ENCODE measurements at regions not wholly inside any gene's neighbourhood (a gene's known extent, or its start where the extent isn't known, plus 50 kb on each side); places are given as distances from the start of the nearest gene placed in this dataset.

DNA sequence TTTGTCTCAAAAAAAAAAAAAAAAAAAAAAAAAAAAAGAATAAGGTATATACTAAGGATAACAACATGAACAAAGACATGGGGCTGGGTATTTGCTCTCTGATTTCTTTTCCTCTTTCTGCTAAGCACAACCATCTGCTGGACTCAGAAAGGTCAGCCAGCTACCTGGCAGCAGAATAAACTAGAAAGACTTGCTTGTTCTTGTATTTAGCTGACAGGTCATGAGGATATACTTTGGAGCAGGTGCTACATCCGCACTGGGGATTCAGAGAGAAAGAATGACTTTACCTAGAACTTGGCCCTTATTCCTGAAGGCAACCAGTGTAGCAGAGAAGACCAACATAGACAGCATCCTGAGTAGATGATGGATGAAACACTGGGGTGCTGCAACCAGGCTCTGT is 550.5 kb downstream of the NTRK3 start:
- ChIA-PET POLR2A (ENCODE audit: low non-redundant PET) (no interaction called here), CTCF (no interaction called here)
- TF ChIP-seq EZH2 (IDR thresholded peaks at IDR 0.05; ENCODE audit: borderline replicate concordance, low read depth, low read length, poor library complexity, severe bottlenecking) = no peak
- no peak for TF ChIP-seq CTCF (conservative IDR thresholded peaks at IDR 0.05; ENCODE audit: low read depth, low read length)
- H3K9me3 ChIP-seq (ENCODE audit: low read depth, low read length, poor library complexity, severe bottlenecking) = no peaks in the 10 kb centered on the region
- H3K36me3 ChIP-seq (ENCODE audit: insufficient read depth, low read length, poor library complexity, severe bottlenecking) = no peaks in the 10 kb centered on the region
- no TSS peak for BruUV-seq (replicated peaks)
- no peak overlapping the region for H3K4me3 ChIP-seq (ENCODE audit: low read depth, low read length, poor library complexity, severe bottlenecking)
- DNase-seq (ENCODE audit: low spot score) = no peak
- no peaks in the 10 kb centered on the region for H3K4me1 ChIP-seq (ENCODE audit: insufficient read depth, low read length, poor library complexity, severe bottlenecking)
- H3K27ac ChIP-seq (ENCODE audit: low read depth, low read length, poor library complexity, severe bottlenecking) = no peak overlapping the region
- intact Hi-C loops (cut with micrococcal nuclease; ENCODE audit: unreplicated experiment) = no loop called here
- no peaks in the 10 kb centered on the region for H3K27me3 ChIP-seq (replicated peaks; ENCODE audit: insufficient read depth, low read depth, low read length, poor library complexity)

DNA sequence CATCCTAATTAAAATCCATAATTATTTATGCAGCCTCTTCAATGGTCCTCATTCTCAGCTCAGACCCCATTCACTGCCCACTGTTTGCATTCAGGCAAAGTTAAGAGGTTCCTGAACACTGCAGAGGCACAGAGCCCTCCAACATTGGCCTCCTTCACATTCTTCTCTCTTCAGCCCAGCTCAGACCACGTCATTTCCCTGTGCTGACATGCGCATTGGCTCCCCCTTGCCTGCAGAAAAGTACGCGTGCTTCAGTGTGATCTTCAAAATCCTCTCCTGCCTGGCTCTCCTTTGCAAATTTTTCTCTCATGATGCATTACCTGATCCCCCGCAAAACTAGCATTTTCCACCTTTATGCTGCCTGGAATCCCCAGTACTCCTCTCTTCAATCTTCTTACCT is 552.3 kb downstream of the NTRK3 start:
- Histone ChIP-seq H3K36me3 (ENCODE audit: insufficient read depth, low read length, poor library complexity, severe bottlenecking) (no peaks in the 10 kb centered on the region), H3K27ac (ENCODE audit: low read depth, low read length, poor library complexity, severe bottlenecking) (no peak overlapping the region), H3K9me3 (ENCODE audit: low read depth, low read length, poor library complexity, severe bottlenecking) (no peaks in the 10 kb centered on the region), H3K4me1 (ENCODE audit: insufficient read depth, low read length, poor library complexity, severe bottlenecking) (no peaks in the 10 kb centered on the region), H3K4me3 (ENCODE audit: low read depth, low read length, poor library complexity, severe bottlenecking) (no peak overlapping the region), H3K27me3 (replicated peaks; ENCODE audit: insufficient read depth, low read depth, low read length, poor library complexity) (no peaks in the 10 kb centered on the region)
- BruUV-seq (replicated peaks) = no TSS peak
- POLR2A ChIA-PET (ENCODE audit: low non-redundant PET) = no interaction called here
- TF ChIP-seq EZH2 (IDR thresholded peaks at IDR 0.05; ENCODE audit: borderline replicate concordance, low read depth, low read length, poor library complexity, severe bottlenecking) = no peak
- no peak for TF ChIP-seq CTCF (conservative IDR thresholded peaks at IDR 0.05; ENCODE audit: low read depth, low read length)
- CTCF ChIA-PET = no interaction called here
- intact Hi-C loops (cut with micrococcal nuclease; ENCODE audit: unreplicated experiment) = no loop called here
- no peak for DNase-seq (ENCODE audit: low spot score)

DNA sequence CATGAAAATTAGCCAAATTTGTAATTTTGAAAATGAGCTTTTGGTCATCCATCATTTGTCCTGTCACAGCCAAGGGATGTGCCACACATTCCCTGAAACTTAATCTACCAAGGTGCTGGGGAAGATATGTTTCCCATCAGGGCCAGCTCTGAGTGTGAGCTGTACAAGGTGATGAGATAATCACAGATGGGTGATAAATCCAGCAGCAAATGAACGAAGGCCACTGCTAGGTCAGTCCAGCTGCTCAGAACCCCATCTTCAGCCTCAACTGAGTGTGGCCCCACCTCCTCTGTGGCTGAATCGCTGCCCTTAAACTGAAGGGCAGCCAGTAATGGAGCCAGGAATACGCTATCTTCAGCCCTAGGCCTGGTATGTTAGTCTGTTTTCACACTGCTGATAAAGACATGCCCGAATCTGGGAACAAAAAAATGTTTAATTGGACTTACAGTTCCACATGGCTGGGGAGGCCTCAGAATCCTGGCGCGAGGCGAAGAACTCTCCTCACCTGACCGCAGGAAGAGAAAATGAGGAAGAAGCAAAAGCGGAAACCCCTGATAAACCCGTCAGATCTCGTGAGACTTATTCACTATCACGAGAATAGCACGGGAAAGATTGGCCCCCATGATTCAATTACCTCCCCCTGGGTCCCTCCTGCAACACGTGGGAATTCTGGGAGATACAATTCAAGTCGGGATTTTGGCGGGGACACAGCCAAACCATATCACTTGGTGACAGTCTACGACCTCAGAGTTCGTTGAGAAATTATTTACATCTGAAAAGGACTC is 553.0 kb downstream of the NTRK3 start:
- POLR2A ChIA-PET (ENCODE audit: low non-redundant PET) = no interaction called here
- H3K27ac ChIP-seq (ENCODE audit: low read depth, low read length, poor library complexity, severe bottlenecking) = no peak overlapping the region
- intact Hi-C loops (cut with micrococcal nuclease; ENCODE audit: unreplicated experiment) = no loop called here
- no peak overlapping the region for H3K4me3 ChIP-seq (ENCODE audit: low read depth, low read length, poor library complexity, severe bottlenecking)
- no peaks in the 10 kb centered on the region for H3K4me1 ChIP-seq (ENCODE audit: insufficient read depth, low read length, poor library complexity, severe bottlenecking)
- no peak for DNase-seq (ENCODE audit: low spot score)
- no TSS peak for BruUV-seq (replicated peaks)
- H3K9me3 ChIP-seq (ENCODE audit: low read depth, low read length, poor library complexity, severe bottlenecking) = no peaks in the 10 kb centered on the region
- no peaks in the 10 kb centered on the region for H3K27me3 ChIP-seq (replicated peaks; ENCODE audit: insufficient read depth, low read depth, low read length, poor library complexity)
- no peak for TF ChIP-seq EZH2 (IDR thresholded peaks at IDR 0.05; ENCODE audit: borderline replicate concordance, low read depth, low read length, poor library complexity, severe bottlenecking)
- TF ChIP-seq CTCF (conservative IDR thresholded peaks at IDR 0.05; ENCODE audit: low read depth, low read length) = no peak
- CTCF ChIA-PET = no interaction called here
- H3K36me3 ChIP-seq (ENCODE audit: insufficient read depth, low read length, poor library complexity, severe bottlenecking) = no peaks in the 10 kb centered on the region

All from A673 (cell line).